LHCN-M2 (cell line): ENCODE measurements at regions not wholly inside any gene's neighbourhood (a gene's known extent, or its start where the extent isn't known, plus 50 kb on each side); places are given as distances from the start of the nearest gene placed in this dataset.
A peak's percentile ranks its signal among the peaks of the same experiment; 100 is the strongest.
"Not testable (repeated sequence)": the region's sequence is repeated elsewhere in the genome, so short reads cannot be mapped to it uniquely, and the experiment has no call there.

ENCODE experiments used
- DNase-seq: peaks from one replicate; pipeline ENCODE4 v3.0.0-alpha.2; 2012; ENCODE audit warnings: low read depth

- DNase-seq, result no peak
Measured at GRCh38 chr2:82985572-82986197, 1473.4 kb downstream of the SUCLG1 start.

GRCh38 chr2:82968358-82968757 is 1490.7 kb downstream of the SUCLG1 start:
- DNase-seq, result peak; percentile 4

- peak; percentile 13 for DNase-seq
Measured at GRCh38 chr2:82964341-82964740, 1494.7 kb downstream of the SUCLG1 start.

GRCh38 chr2:82959727-82960126 is 1499.4 kb downstream of the SUCLG1 start:
- peak; percentile 29 for DNase-seq

- no peak for DNase-seq
Measured at GRCh38 chr2:82954868-82955267, 1504.2 kb downstream of the SUCLG1 start.

- no peak for DNase-seq
Measured at GRCh38 chr2:82939211-82939610, 1519.9 kb downstream of the SUCLG1 start.

- not testable (repeated sequence) for DNase-seq
Measured at GRCh38 chr2:82938321-82938845, 1520.7 kb downstream of the SUCLG1 start.

GRCh38 chr2:82913566-82913965 is 1545.5 kb downstream of the SUCLG1 start:
- DNase-seq, result peak; percentile 53

GRCh38 chr2:82896117-82896516 is 1563.0 kb downstream of the SUCLG1 start:
- no peak for DNase-seq

- DNase-seq, result no peak
Measured at GRCh38 chr2:82893190-82893589, 1565.9 kb downstream of the SUCLG1 start.

- no peak for DNase-seq
Measured at GRCh38 chr2:82879803-82880202, 1579.3 kb downstream of the SUCLG1 start.

GRCh38 chr2:82875858-82876257 is 1583.2 kb downstream of the SUCLG1 start:
- no peak for DNase-seq

- no peak for DNase-seq
Measured at GRCh38 chr2:82857967-82858366, 1601.1 kb downstream of the SUCLG1 start.

GRCh38 chr2:82853299-82853698 is 1605.8 kb downstream of the SUCLG1 start:
- no peak for DNase-seq

GRCh38 chr2:82852787-82853186 is 1606.3 kb downstream of the SUCLG1 start:
- DNase-seq, result no peak

- no peak for DNase-seq
Measured at GRCh38 chr2:82848285-82848684, 1610.8 kb downstream of the SUCLG1 start.

- no peak for DNase-seq
Measured at GRCh38 chr2:82839036-82839435, 1620.0 kb downstream of the SUCLG1 start.

- peak; percentile 96 for DNase-seq
Measured at GRCh38 chr2:82837588-82838304, 1621.3 kb downstream of the SUCLG1 start.

- DNase-seq, result no peak
Measured at GRCh38 chr2:82834893-82835292, 1624.2 kb downstream of the SUCLG1 start.

GRCh38 chr2:82827426-82827825 is 1631.7 kb downstream of the SUCLG1 start:
- no peak for DNase-seq

- DNase-seq, result no peak
Measured at GRCh38 chr2:82826437-82826836, 1632.6 kb downstream of the SUCLG1 start.

GRCh38 chr2:82825410-82826090 is 1633.5 kb downstream of the SUCLG1 start:
- no peak for DNase-seq

GRCh38 chr2:82823892-82824291 is 1635.2 kb downstream of the SUCLG1 start:
- DNase-seq, result no peak
